ENCODE measurements at regions not wholly inside any gene's neighbourhood (a gene's known extent, or its start where the extent isn't known, plus 50 kb on each side); places are given as distances from the start of the nearest gene placed in this dataset.
"Not testable (repeated sequence)": the region's sequence is repeated elsewhere in the genome, so short reads cannot be mapped to it uniquely, and the experiment has no call there.

- no peak for DNase-seq
Observed at GRCh38 chr1:8139383-8139782, 113.3 kb upstream of the ERRFI1 start.

- no peak for DNase-seq
Observed at GRCh38 chr1:8138673-8139072, 112.6 kb upstream of the ERRFI1 start.

- DNase-seq, result no peak
Observed at GRCh38 chr1:8137481-8138244, 111.6 kb upstream of the ERRFI1 start.

GRCh38 chr1:8136766-8137165, 110.7 kb upstream of the ERRFI1 start:
- DNase-seq, result no peak

GRCh38 chr1:8135250-8135649, 109.1 kb upstream of the ERRFI1 start:
- DNase-seq, result no peak

GRCh38 chr1:8134546-8135235, 108.6 kb upstream of the ERRFI1 start:
- DNase-seq, result no peak

- no peak for DNase-seq
Observed at GRCh38 chr1:8133657-8134430, 107.7 kb upstream of the ERRFI1 start.

GRCh38 chr1:8133190-8133589, 107.1 kb upstream of the ERRFI1 start:
- no peak for DNase-seq

GRCh38 chr1:8127171-8127641, 101.1 kb upstream of the ERRFI1 start:
- DNase-seq, result no peak

GRCh38 chr1:8122477-8123407, 96.6 kb upstream of the ERRFI1 start:
- DNase-seq, result no peak

- no peak for DNase-seq
Observed at GRCh38 chr1:8122160-8122476, 96.0 kb upstream of the ERRFI1 start.

- DNase-seq, result no peak
Observed at GRCh38 chr1:8121261-8122159, 95.4 kb upstream of the ERRFI1 start.

GRCh38 chr1:8120693-8121260, 94.7 kb upstream of the ERRFI1 start:
- no peak for DNase-seq

- not testable (repeated sequence) for DNase-seq
Observed at GRCh38 chr1:8118736-8119135, 92.6 kb upstream of the ERRFI1 start.

GRCh38 chr1:8118031-8118451, 91.9 kb upstream of the ERRFI1 start:
- DNase-seq, result no peak

GRCh38 chr1:8116894-8117264, 90.8 kb upstream of the ERRFI1 start:
- no peak for DNase-seq

- DNase-seq, result no peak
Observed at GRCh38 chr1:8115769-8116167, 89.7 kb upstream of the ERRFI1 start.

- DNase-seq, result no peak
Observed at GRCh38 chr1:8115031-8115768, 89.1 kb upstream of the ERRFI1 start.

- DNase-seq, result no peak
Observed at GRCh38 chr1:8113262-8114220, 87.4 kb upstream of the ERRFI1 start.
